Glomerular visceral epithelial cell (primary cell): ENCODE measurements at regions not wholly inside any gene's neighbourhood (a gene's known extent, or its start where the extent isn't known, plus 50 kb on each side); places are given as distances from the start of the nearest gene placed in this dataset.
"Not testable (repeated sequence)": the region's sequence is repeated elsewhere in the genome, so short reads cannot be mapped to it uniquely, and the experiment has no call there.

Experiments
- DNase-seq: peaks from one replicate; pipeline ENCODE4 v3.0.0-alpha.2; 2016; ENCODE audit errors: extremely low spot score

GRCh38 chr2:7634409-7634808 lies 717.2 kb downstream of the RNF144A start:
- DNase-seq: no peak

- DNase-seq: no peak
Measured at GRCh38 chr2:7639476-7639875, 722.3 kb downstream of the RNF144A start.

DNA sequence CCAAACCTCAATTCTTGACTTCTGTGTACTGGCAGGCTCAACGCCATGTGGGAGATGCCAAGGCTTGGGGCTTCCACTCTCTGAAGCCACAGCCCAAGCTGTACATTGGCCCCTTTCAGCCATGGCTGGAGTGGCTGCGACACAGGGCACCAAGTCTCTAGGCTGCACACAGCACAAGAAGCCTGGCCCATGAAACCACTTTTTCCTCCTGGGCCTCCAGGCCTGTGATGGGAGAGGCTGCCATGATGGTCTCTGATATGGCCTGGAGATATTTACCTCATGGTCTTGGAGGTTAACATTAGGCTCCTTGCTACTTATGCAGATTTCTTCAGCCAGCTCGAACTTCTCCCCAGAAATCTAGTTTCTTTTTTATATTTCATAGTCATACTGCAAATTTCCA lies 724.1 kb downstream of the RNF144A start:
- DNase-seq: not testable (repeated sequence)

- DNase-seq: no peak
Measured at GRCh38 chr2:7646024-7646423, 728.8 kb downstream of the RNF144A start.

DNA sequence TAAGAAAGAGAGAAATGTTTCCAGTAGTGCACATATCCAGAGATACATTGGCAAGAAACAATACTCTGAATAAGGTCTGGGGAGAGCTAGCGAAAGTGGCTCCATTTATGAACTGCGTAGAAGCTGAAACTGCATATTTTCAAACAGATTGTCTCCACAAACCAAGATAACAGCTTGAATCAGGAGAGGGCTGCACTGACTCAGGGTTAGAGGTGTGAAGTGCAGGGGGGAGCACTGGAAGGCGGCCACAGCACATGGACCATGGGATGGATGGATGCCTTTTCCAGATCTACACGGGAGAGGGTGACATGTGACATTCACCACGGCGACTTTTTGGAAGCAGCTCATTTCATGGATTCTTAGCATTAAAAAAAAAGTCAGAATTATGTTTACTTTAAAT lies 729.4 kb downstream of the RNF144A start:
- DNase-seq: no peak

DNA sequence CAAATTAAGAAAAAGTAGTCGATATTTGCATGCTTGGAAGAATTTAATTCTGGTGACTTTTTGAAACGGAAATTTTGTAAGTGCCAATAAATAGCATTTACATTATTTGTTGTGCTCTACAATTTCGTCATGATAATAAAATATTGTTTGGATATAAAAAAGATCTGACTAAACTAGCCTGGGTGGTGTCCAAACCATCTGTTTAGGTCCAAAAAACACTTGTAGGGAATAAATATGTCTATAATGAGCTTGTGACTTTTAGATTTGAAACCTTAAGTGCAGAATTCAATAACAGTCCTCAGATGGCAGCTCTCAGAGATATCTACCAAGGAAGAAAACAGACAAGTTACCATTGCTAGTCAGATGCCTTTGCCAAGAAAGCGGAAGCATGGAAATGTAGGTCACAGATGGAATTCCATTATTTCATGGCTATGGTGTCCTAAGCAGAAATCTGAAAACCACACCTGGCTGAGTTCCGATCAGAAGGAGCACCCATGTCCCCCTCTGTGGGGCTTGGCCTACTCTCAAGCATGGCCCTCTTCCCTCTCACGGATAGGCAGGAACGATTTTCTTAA lies 731.1 kb downstream of the RNF144A start:
- no peak for DNase-seq

DNA sequence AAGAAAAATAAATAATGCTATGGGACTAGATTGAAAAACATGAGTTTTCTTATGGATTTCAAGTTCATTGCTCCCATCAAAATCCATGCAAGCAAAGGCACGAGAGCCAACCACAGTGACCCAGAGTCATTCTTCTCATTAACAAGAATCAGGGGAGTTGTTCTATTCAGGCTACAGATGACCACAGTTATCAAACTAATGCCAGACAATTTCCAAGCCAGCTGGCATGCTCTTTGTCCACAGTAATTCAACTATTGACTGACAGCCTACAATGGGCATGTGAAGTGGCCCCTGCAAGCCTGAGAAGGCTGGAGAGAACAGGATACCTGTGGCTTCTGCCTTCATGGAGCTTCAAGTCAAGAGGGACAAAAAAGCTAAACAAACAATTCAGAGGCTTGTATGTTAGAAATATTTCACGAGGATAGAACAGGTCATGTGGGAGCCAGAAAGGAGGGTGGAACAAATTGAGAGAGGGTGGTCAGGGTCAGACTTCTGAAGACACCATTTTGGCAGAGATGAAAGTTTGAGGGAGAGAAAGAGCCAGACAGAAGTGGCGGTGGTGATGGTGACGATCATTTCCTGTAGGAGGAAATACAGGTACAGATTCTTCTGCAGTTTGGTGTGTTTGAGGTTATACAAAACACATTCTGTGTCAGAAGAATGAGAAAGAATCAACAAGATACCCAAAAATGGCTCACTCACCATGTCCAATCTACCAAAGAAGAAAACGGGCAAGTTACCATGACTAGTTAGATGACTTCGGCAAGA lies 732.4 kb downstream of the RNF144A start:
- no peak for DNase-seq

GRCh38 chr2:7653617-7654016 lies 736.4 kb downstream of the RNF144A start:
- no peak for DNase-seq

- no peak for DNase-seq
Measured at GRCh38 chr2:7655629-7656028, 738.4 kb downstream of the RNF144A start.

GRCh38 chr2:7657526-7657925 lies 740.3 kb downstream of the RNF144A start:
- DNase-seq: not testable (repeated sequence)

- no peak for DNase-seq
Measured at GRCh38 chr2:7658486-7658885, 741.3 kb downstream of the RNF144A start.

DNA sequence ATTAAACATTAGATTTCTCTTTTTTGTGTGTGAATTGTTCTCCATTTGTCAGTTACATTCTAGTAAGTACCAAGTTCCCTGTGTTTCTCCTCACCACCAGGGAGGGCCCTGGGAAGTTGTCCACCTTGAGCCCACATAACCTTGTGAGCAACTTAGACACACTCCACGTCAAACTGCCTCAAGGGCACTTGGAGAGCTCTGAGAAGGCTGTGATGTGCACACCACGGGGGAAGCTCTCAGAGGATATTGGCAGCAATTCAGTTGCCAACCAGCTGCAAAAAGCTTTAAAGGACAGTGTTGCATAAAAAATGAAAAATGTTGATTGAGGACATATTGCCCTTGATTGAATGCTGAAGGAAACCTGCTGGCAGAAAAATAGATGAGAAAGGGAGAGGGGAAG lies 743.6 kb downstream of the RNF144A start:
- DNase-seq: no peak

- no peak for DNase-seq
Measured at GRCh38 chr2:7661502-7661901, 744.3 kb downstream of the RNF144A start.

DNA sequence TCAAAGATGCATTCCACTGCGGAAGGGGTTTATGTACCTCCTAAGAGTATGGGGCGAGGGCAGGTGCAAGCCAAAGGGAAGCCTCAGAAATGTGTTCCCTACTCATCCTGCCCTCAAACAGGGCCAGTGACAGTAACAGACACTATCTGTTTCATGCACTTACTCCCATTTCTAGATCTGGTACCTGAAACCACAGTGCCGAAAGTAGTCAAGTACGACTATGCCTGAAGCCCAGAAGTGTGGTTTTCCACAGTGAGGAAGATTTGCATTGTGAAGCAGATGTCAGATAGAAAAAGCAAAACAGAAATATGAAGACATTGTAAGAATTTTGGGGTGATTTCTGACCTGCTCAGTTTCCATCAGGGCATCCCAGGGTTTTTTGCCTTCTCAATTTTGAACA lies 748.7 kb downstream of the RNF144A start:
- DNase-seq: no peak

GRCh38 chr2:7666596-7667259 lies 749.5 kb downstream of the RNF144A start:
- no peak for DNase-seq

GRCh38 chr2:7667260-7667757 lies 750.1 kb downstream of the RNF144A start:
- DNase-seq: no peak

GRCh38 chr2:7670905-7671641 lies 753.9 kb downstream of the RNF144A start:
- no peak for DNase-seq

- peak; percentile 7 for DNase-seq
Measured at GRCh38 chr2:7672027-7672684, 754.9 kb downstream of the RNF144A start.

- no peak for DNase-seq
Measured at GRCh38 chr2:7672685-7673071, 755.5 kb downstream of the RNF144A start.

- DNase-seq: no peak
Measured at GRCh38 chr2:7673101-7673500, 755.9 kb downstream of the RNF144A start.

DNA sequence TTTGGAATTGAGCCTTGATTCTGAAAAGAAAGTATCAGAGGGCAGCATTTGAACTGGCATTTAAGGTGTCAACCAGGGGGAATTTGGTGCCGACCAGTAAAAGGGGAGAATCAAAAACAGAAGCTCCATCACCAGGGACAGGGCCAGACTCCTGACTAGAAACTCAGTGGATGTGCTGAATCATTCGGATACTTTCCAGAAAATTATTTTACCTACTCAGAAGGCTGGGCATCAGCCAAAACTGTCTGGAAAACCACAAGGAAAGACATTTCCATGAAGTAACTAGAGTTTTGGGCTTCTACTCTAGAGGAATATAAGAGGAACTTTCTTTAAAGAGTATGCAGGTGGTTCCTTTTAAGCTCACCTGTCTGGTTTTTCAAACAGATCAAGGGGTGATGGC lies 756.6 kb downstream of the RNF144A start:
- no peak for DNase-seq

GRCh38 chr2:7674606-7675005 lies 757.4 kb downstream of the RNF144A start:
- DNase-seq: no peak
